CD14-positive monocyte (primary cell): ENCODE measurements at regions not wholly inside any gene's neighbourhood (a gene's known extent, or its start where the extent isn't known, plus 50 kb on each side); places are given as distances from the start of the nearest gene placed in this dataset.

Experiments
- DNase-seq, 3 donors: peaks; one replicate each; pipeline ENCODE4 v3.0.0-alpha.2; 2011 to 2022
- H2AFZ ChIP-seq: 2 replicates; pipeline ENCODE4 v1.6.0; 2012; ENCODE audit warnings: mild to moderate bottlenecking, low read depth, low read length, inconsistent platforms; ENCODE audit not compliant: insufficient read depth, poor library complexity, severe bottlenecking
- H3K27ac ChIP-seq, 2 donors: 1 replicate in 1 of 2; 2 replicates in 1 of 2; pipeline ENCODE4 v1.5.1; 2012 to 2013; ENCODE audit warnings: low read length in 2 of 2, control low read depth in 1 of 2, inconsistent platforms in 1 of 2, low read depth in 1 of 2, mild to moderate bottlenecking in 1 of 2
- H3K27me3 ChIP-seq, 2 donors: one replicate each; pipeline versions ENCODE4 v1.6.0 to v1.6.1; 2011 to 2013; ENCODE audit warnings: low read length in 2 of 2; ENCODE audit not compliant: control insufficient read depth in 2 of 2, insufficient read depth in 2 of 2
- H3K36me3 ChIP-seq, 2 donors: replicated peaks in 1 of 2; 1 replicate in 1 of 2; 2 replicates in 1 of 2; pipeline versions ENCODE4 v1.5.1 to v1.6.1; 2012 to 2013; ENCODE audit warnings: low read length in 2 of 2, control low read depth in 1 of 2, inconsistent platforms in 1 of 2, mild to moderate bottlenecking in 1 of 2; ENCODE audit not compliant: insufficient read depth in 2 of 2, control insufficient read depth in 1 of 2
- H3K4me1 ChIP-seq, 2 donors: 1 replicate in 1 of 2; 2 replicates in 1 of 2; pipeline versions ENCODE4 v1.5.1 to v1.6.1; 2012 to 2013; ENCODE audit warnings: low read length in 2 of 2, control low read depth in 1 of 2, inconsistent platforms in 1 of 2, mild to moderate bottlenecking in 1 of 2, moderate library complexity in 1 of 2; ENCODE audit not compliant: insufficient read depth in 2 of 2, control insufficient read depth in 1 of 2
- H3K4me2 ChIP-seq: replicated peaks from 2 replicates; pipeline ENCODE3; 2012; ENCODE audit warnings: low read length, moderate library complexity, mild to moderate bottlenecking; ENCODE audit not compliant: poor library complexity, severe bottlenecking; ENCODE audit errors: extremely low read depth
- H3K4me3 ChIP-seq, 3 experiments: fragments of 200-600 bp in 1 of 3; sonication (generic) in 1 of 3; replicated peaks in 1 of 3; 1 replicate in 2 of 3; 2 replicates in 1 of 3; pipeline ENCODE4 v1.5.1; 2011 to 2013; ENCODE audit warnings: low read length in 3 of 3, mild to moderate bottlenecking in 3 of 3, control low read depth in 2 of 3, low read depth in 2 of 3, inconsistent platforms in 1 of 3, moderate library complexity in 1 of 3
- H3K79me2 ChIP-seq: 2 replicates; pipeline ENCODE4 v1.6.0; 2012; ENCODE audit warnings: mild to moderate bottlenecking, control low read depth, inconsistent platforms, low read length, moderate library complexity; ENCODE audit not compliant: insufficient read depth
- H3K9ac ChIP-seq: 2 replicates; pipeline ENCODE4 v1.6.0; 2017; ENCODE audit warnings: low read length, mild to moderate bottlenecking; ENCODE audit not compliant: insufficient read depth, poor library complexity, severe bottlenecking
- H3K9me3 ChIP-seq, 2 donors: replicated peaks in 1 of 2; 1 replicate in 1 of 2; 2 replicates in 1 of 2; pipeline versions ENCODE4 v1.5.1 to v1.6.1; 2012 to 2013; ENCODE audit warnings: low read length in 2 of 2, control low read depth in 1 of 2; ENCODE audit not compliant: control insufficient read depth in 1 of 2, insufficient read depth in 1 of 2
- H4K20me1 ChIP-seq: 2 replicates; pipeline ENCODE4 v1.6.0; 2012; ENCODE audit warnings: mild to moderate bottlenecking, low read length, control low read depth, moderate library complexity; ENCODE audit not compliant: insufficient read depth
- H3K27ac Mint-ChIP-seq, 7 donors: one replicate each; pipeline ENCODE4 v1.8.0; 2020; ENCODE audit warnings: mild to moderate bottlenecking in 7 of 7, mixed read lengths in 7 of 7, moderate library complexity in 6 of 7, inconsistent platforms in 2 of 7
- H3K27me3 Mint-ChIP-seq, 3 donors: one replicate each; pipeline ENCODE4 v1.8.0; 2021 to 2022; ENCODE audit warnings: low read depth in 3 of 3, mild to moderate bottlenecking in 3 of 3, mixed read lengths in 3 of 3, moderate library complexity in 3 of 3, inconsistent platforms in 1 of 3
- H3K36me3 Mint-ChIP-seq, 2 donors: one replicate each; pipeline ENCODE4 v1.8.0; 2020; ENCODE audit warnings: mixed read lengths in 2 of 2, inconsistent platforms in 1 of 2, mild to moderate bottlenecking in 1 of 2
- H3K4me1 Mint-ChIP-seq: one replicate; pipeline ENCODE4 v1.8.0; 2020; ENCODE audit warnings: mild to moderate bottlenecking, mixed read lengths
- H3K4me3 Mint-ChIP-seq, 2 donors: one replicate each; pipeline ENCODE4 v1.8.0; 2020; ENCODE audit warnings: mild to moderate bottlenecking in 2 of 2, mixed read lengths in 2 of 2, moderate library complexity in 1 of 2
- H3K9me3 Mint-ChIP-seq, 7 donors: one replicate each; pipeline ENCODE4 v1.8.0; 2020 to 2022; ENCODE audit warnings: mixed read lengths in 7 of 7, mild to moderate bottlenecking in 6 of 7, moderate library complexity in 6 of 7, inconsistent platforms in 2 of 7
- WGBS: methylation state at CpG from one replicate; pipeline ENCODE4 v1.1.5; 2013; ENCODE audit warnings: missing lambda C conversion rate; ENCODE audit not compliant: insufficient coverage; 5-methylcytosine and 5-hydroxymethylcytosine counted together
- intact Hi-C, 2 donors: fragments of 100-400 bp; cut with micrococcal nuclease; formaldehyde crosslinking; loops; one replicate each; pipeline versions ENCODE4 v1.15.0 to v1.15.1; 2023
- TF ChIP-seq, protein P1 (sequence below): fragments of 200-600 bp; IDR thresholded peaks from one replicate; pipeline ENCODE4 v1.8.0; 2022; ENCODE audit warnings: antibody characterized with exemption, mild to moderate bottlenecking

GRCh38 chr5:44681906-44682305, 126.8 kb upstream of the MRPS30 start:
- Mint-ChIP-seq H3K4me3 (no peak overlapping the region), H3K36me3 (no peaks in the 10 kb centered on the region), H3K4me1 (no peaks in the 10 kb centered on the region), H3K9me3 (peaks cover 0 to 14% (median 5%) of the 10 kb centered on the region in 7 donors), H3K27ac (no peak overlapping the region), H3K27me3 (no peaks in the 10 kb centered on the region)
- H3K27me3 ChIP-seq, result no peaks in the 10 kb centered on the region
- TF ChIP-seq, protein P1, sequence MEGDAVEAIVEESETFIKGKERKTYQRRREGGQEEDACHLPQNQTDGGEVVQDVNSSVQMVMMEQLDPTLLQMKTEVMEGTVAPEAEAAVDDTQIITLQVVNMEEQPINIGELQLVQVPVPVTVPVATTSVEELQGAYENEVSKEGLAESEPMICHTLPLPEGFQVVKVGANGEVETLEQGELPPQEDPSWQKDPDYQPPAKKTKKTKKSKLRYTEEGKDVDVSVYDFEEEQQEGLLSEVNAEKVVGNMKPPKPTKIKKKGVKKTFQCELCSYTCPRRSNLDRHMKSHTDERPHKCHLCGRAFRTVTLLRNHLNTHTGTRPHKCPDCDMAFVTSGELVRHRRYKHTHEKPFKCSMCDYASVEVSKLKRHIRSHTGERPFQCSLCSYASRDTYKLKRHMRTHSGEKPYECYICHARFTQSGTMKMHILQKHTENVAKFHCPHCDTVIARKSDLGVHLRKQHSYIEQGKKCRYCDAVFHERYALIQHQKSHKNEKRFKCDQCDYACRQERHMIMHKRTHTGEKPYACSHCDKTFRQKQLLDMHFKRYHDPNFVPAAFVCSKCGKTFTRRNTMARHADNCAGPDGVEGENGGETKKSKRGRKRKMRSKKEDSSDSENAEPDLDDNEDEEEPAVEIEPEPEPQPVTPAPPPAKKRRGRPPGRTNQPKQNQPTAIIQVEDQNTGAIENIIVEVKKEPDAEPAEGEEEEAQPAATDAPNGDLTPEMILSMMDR, result no peak
- H3K36me3 ChIP-seq, result no peaks in the 10 kb centered on the region
- H3K4me1 ChIP-seq, result no peaks in the 10 kb centered on the region
- no peak overlapping the region for H3K27ac ChIP-seq
- no peaks in the 10 kb centered on the region for H3K79me2 ChIP-seq
- no peak overlapping the region for H3K9ac ChIP-seq
- intact Hi-C loops, result no loop called here
- H3K4me2 ChIP-seq, result no peak overlapping the region
- H4K20me1 ChIP-seq, result no peaks in the 10 kb centered on the region
- no peak for DNase-seq
- no peak overlapping the region for H3K4me3 ChIP-seq
- no peak overlapping the region for H2AFZ ChIP-seq
- H3K9me3 ChIP-seq, result peaks cover 13 to 18% of the 10 kb centered on the region in 2 donors
- no CpG with 5 or more reads among the region's 4 CpGs for WGBS

- Histone ChIP-seq H3K27ac (no peak overlapping the region), H3K4me1 (no peaks in the 10 kb centered on the region), H4K20me1 (no peaks in the 10 kb centered on the region), H3K27me3 (no peaks in the 10 kb centered on the region), H3K79me2 (no peaks in the 10 kb centered on the region), H3K9ac (no peak overlapping the region), H3K4me3 (no peak overlapping the region), H3K4me2 (no peak overlapping the region), H3K36me3 (no peaks in the 10 kb centered on the region), H3K9me3 (peaks cover 13 to 14% of the 10 kb centered on the region in 2 donors), H2AFZ (no peak overlapping the region)
- Mint-ChIP-seq H3K4me3 (no peak overlapping the region), H3K27ac (no peak overlapping the region), H3K9me3 (peaks cover 2 to 15% (median 5%) of the 10 kb centered on the region in 7 donors), H3K27me3 (no peaks in the 10 kb centered on the region), H3K4me1 (no peaks in the 10 kb centered on the region), H3K36me3 (no peaks in the 10 kb centered on the region)
- TF ChIP-seq, protein P1, result no peak
- intact Hi-C loops, result no loop called here
- DNase-seq, result no peak
Observed at GRCh38 chr5:44679214-44679613, 129.5 kb upstream of the MRPS30 start.
